DMS114 treated with DMSO at 0.1 percent for 48 hours (cell line): ENCODE measurements at regions not wholly inside any gene's neighbourhood (a gene's known extent, or its start where the extent isn't known, plus 50 kb on each side); places are given as distances from the start of the nearest gene placed in this dataset.
"Not testable (repeated sequence)": the region's sequence is repeated elsewhere in the genome, so short reads cannot be mapped to it uniquely, and the experiment has no call there.

ENCODE experiments used
- DNase-seq: peaks from one replicate; lab custom pipeline; 2025; ENCODE audit not compliant: unreplicated experiment; lab: John Stamatoyannopoulos, UW

DNA sequence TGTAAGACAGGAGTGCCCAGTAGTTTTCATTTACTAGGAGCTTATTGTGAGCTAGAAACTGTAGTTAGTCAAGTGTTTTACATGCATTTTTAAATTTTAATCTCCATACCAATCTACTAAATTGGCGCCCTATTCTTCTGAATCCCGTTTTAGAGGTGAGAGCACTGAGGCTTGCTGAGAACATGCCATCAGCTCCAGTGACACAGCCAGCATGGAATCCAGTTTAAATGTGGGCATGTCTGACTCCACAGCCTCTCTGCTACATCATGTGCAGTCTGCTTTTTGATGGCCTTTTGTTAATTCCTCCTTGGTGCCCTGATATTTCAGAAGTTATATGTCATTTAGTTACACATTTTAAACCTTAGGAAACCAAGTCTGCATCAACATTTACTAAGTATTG, 325.4 kb downstream of the DLEU7 start:
- DNase-seq: no peak

DNA sequence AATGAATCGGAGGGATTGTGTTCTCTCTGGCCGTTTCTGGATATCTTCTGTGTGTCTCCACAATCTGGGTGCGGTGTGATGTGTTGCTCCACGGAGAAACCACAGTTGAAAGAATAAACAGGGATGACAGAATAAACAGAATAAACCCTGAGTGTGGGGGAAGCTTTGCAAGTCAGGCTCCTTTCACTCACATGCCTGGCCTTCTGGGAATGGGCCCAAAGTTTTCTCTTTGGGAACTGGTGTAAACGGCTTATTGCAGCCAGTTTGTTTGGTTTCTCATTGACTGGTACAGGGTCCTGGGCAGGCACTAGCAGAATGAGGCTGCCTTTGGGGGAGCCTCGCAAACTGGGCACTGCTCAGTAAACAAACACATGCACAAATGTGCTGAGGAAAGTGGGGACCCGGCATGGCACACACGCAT, 324.7 kb downstream of the DLEU7 start:
- DNase-seq: no peak

DNA sequence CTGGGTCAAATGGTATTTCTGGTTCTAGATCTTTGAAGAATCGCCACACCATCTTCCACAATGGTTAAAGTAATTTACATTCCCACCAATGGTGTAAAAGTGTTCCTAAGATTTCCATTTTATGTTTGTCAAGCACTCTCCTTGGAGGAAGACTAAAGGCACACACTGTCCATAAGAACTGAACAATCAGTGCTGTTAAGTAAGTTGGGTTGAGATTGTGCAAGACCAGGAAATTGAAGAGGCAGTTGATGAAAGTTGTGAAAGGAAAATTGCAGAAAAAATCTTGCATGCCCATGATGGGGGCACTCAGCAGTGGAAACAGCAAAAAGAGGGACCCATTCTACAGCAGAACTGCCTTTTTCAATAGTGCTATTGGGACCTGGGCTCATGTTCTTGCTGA, 323.6 kb downstream of the DLEU7 start:
- DNase-seq: no peak

DNA sequence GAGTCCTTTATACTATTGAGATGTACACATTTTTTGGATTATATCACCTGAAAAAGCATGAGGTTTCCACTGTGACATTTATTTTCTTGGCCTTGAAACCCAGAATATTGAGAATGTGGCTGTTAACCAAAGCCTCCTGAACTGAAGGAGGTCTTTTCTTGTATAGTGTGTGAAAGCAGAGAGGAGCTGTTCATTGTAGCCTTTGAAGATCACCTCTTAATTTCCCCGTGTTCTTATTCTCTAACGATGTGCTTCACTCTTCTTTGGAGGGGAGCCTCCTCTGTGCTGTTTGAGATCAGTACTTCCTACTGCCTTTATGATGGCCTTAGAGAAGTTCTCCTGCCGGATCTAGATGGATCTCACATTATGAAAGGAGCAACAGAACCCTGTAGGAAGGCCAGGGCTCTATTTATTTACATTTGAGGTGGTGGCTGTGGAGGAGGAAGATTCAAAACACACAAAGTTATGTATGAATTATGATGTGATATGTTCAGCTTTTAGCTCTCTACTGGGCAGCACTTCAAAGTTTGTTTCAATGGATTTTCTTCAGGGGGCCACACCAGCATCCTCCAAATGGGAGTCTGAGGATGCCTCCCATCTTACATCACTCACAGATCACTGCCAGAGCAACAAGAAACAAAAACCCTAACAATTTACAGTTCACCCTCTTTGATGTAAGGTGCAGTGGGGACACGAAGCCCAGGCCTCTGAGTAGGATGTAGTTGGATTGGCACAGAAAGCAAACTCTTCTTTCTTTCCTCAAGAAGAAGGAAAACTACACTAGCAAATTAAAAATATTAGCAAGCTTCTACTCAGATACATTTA, 322.3 kb downstream of the DLEU7 start:
- no peak for DNase-seq

DNA sequence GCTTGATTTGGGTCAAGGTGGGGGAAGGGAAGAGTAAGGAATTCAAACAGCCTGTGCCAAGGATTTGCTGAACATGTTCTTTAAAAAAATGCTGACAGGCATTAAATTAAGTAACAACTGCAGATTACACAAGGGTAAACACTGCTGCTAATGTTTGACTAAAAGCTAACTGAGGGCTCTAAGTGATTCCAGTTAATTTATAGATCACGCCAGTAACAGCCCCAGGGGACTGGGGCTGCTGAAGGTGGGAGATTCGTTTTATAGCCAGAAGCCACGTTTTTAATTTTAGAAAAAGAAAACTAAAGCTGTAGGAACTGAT, 321.7 kb downstream of the DLEU7 start:
- DNase-seq: no peak

DNA sequence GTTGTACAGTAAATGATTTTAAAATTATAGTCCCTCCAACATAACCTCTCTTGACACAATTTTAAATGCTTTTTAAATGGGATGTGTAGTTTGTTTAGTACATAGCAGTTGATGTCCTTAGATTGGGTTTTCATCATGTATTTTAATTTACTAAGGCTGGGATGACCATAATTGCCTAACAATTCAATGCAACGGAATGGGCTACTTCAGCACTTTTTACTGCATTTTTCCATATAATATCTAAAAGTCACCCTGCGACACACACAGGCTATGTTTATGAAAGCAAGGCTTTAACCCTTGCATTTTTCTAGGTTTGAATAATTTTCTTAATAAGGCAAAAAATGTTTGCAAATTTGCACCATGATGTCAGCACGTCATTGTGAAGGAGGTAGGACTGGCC, 321.0 kb downstream of the DLEU7 start:
- DNase-seq: no peak

DNA sequence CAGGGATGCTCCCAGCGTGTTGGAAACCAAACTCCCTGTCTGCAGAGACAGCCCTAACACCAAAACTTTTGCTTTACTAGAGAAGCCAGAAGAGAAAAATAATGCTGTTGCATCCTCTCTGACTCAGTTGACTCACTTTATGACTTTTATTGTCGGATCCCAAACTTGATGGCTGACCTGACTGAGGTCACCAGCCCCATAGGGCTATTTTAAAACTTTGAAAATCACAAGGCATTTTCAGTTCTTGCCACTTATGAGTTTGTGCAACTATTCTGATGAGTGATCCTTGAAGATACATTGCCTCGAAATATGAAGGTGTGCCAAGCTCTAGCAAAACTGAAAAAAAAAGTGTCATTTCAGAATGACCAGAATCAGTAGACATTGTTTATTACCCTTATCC, 320.2 kb downstream of the DLEU7 start:
- DNase-seq: no peak

DNA sequence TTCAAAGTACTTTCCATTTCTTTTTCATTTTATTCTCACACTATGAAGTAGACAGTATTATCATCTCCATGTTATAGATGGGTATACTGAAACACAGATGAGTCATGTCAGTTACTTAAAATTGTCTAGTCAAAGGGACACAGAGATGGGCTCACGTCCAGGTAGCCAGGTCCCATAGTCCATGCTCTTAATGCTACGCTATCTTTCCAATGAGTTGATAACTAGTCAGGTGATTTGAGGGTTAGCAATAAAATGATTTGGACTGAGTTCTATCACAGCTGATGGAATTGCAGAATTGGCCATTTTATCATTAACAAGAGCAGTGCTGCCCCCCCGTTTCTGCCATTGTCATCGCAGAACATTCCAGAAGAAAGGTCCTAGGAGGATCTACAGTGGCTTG, 318.9 kb downstream of the DLEU7 start:
- DNase-seq: no peak

DNA sequence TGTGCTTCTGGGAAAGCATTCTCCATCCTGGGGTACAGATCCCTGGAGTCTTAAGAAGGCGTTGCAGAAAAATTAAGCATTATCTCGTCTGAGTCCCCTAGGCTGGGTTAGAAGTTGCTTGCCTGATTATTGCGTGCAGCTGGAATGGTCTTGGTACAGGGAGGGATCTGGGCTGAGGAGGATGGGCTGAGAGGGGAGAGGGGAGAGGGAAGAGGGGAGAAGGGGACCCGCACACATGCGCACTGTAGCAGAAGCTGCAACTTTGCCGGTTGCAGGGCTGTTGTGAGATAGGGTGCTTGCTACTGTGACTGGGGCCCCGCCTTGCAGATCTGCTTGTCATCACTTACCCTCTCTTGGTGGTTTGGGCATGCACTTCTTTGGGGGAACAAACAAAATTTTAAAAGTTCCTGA, 316.8 kb downstream of the DLEU7 start:
- no peak for DNase-seq

DNA sequence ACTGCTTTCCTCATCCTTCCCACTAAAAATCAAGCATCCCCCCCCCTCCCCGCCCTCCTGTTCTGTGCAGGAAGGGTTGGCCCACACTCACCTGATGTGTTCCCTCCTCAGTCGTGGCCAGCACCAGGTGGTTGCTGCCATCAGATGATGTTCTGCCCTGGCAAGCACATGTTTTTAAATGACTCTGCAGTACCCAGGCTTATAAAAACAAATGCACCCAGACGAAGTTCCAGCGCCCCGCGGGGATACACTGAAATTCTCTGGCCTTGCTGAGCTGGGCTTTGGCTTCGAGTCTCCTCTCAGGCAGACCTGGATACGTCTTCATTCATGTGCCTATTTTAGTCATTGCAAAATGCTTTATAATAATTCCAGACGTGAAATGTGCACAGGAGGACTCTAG, 316.3 kb downstream of the DLEU7 start:
- no peak for DNase-seq

DNA sequence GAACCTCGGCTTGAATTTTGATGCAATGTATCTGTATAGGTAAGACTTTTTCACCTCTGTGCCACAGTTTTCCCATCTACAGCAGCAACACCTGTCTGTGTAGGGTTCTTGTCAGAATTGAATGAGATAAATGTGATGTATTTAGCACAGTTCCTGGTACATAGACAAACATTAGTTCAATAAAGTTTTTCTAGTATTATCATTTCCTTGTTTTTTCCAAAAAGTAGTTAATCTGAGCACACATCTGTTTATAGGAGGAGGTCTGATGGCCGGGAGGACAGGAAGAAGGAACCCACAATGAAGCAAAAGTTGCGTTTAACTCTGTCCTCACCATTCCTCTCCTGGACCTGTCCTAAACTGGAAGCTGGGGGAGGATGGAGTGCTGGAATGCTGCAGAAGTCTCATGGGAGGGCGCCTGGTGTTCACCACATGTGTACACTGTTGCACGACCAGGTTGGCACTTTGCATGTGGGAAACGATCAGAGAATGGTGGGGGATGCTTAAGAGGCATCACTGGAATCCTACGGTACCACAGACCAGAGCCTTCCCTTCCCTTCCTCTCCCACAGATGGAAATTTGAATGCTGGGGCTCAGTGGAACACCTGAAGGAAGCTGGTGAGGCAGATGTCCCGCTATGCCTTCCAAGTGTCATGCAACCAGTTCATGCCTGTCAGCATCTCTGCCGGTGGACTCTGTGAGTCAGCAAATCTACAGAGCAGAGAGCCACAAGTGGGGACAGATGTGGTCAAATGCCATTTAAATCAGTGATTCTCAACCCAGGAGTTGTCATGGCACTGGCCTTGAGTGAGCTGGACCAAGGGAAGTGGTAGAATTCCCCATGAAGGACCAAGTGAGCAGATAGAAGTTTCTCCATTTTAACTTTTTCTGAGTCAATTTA, 315.6 kb downstream of the DLEU7 start:
- no peak for DNase-seq

DNA sequence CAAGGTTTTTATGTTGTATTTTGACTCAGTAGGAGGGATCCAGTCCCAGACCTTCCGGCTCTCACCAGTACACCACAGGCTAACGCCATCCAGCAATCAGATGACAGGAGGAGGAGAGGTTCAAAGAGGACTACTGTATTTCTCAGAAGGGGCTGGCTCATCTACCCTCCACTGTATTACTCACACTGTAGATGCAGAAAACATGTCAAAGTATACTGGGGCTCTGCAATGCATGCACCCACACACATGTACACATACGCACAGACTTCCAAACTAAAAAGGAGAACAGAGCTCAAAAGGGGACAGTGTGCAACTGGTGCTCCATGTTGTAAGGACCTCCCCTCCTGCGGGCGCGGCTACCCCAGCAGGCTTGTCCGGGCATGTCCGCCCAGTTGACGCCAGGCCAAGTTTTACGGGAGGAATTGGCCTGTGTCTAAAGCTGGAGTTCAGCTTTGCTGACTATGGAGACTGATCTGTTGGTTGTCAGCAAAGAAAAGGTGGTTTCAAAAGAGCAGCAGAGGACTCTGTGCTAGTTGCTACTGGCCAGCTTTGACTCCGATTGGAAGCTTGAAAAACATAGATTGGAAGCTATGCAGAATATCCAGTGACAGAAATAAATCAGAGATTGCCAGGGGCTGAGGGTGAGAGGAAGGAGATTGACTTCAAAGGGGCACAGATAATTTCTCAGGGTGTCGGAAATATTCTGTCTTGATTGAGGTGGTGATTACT, 314.2 kb downstream of the DLEU7 start:
- DNase-seq: no peak

DNA sequence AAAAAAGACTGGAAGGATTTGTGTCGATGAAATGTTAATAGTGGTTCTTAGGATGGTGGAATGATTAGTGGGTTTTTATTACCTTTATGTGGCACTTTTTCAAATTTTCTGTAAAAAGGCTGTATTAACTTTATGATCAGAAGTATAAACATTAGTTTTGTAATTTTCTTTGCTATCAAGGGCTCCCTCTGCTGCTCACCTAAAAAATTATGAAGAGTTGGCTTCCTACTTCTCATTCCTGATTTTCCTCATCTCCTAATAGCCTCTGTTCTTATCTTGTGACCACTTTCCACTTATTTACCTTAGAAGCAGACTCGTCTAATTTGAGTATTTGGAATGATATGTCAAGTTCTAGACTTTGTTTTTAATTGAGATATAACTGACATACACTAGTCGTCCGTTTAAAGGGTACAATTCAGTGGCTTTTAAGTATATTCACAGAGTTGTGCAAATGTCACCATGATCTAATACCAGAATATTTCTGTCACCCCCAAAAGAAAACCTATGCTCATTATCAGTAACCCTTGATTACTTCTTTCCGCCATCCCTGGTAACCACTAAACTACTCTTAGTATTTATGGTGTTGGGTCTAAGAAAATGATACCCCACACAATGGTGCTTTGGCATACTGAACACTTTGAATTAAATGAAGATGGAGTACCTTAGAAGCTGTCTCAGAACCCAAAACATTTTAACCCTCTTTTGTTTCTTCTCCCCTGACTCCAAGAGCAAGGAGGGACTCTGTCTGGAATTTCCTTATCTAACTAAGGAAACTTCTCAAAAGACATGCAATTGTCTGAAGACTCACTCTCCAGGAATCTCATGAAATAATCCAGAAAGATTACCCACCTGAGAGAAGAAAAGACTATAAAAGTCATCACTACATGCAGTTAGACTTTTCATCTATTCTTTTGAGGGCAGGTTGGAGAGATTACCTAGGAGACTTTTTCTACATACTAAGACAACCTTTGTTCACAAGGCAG, 311.3 kb downstream of the DLEU7 start:
- DNase-seq: peak; percentile 4

DNA sequence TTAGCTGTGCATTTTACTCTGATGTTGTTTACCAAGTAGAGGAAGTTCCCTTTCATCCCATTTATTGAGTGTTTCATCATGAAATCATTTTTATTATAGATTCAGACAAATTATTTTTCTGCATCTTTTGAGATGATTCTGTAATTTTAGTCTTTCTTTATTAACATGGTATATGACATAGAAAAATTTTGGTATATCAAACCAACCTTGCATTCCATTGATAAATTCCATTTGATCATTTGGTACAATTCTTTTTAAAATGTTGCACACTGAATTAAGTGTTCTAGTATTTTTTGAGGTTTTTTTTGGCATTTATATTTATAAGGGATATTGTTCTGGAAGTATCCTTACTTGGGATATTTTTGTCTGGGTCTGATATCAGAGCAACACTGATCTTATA, 308.4 kb downstream of the DLEU7 start:
- DNase-seq: no peak

DNA sequence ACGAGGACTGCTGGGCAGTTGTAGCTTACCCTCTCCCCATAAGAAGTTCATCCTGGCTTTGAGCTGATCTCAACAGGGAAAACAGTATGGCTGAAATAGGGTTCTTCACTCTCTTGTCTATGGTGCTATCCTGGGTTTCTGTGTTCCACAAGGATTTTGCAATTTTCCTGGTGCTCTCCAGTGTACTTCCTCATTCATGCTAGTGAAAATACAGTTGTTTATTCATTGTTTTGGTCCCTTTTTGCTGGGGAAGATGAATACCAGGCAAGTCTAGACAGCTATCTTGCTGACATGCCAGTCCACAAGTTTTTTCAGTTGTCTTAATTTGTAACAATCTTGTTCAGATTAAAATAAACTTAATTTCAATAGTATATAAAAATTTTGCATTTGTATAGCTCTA, 306.5 kb downstream of the DLEU7 start:
- DNase-seq: no peak

DNA sequence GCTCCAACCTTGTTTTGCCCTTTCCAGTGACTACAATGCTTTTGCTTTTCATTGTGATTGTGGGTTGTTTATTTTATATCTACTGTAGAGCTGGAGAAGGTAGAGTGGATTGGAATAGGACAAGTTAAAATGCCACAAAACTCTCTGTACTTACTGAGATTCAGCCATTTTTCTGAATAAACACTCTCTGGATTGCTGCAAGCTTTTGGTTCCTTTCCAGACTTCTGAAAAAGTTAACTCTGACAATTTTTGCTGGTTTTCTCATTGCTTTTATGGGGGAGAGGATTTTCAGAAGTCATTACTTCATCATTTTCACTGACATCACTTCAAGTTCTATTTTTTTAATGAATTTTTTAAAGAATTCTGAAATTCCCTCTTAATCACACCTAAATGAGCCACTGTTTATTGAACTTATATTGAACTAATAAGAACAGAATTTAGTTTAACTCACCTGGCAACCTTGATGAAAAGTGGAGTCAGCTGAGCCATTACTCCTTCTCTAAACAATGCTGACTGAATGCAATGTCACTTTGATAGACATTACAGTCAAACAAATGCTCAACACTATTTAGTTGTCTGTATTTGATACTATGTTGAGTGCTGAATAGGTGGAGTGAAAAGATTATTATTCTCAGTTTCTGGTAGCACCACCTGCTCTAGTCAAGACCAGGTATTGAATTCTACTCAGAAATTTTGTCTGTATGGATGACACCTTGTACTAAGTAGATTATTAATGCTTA, 303.5 kb downstream of the DLEU7 start:
- no peak for DNase-seq

DNA sequence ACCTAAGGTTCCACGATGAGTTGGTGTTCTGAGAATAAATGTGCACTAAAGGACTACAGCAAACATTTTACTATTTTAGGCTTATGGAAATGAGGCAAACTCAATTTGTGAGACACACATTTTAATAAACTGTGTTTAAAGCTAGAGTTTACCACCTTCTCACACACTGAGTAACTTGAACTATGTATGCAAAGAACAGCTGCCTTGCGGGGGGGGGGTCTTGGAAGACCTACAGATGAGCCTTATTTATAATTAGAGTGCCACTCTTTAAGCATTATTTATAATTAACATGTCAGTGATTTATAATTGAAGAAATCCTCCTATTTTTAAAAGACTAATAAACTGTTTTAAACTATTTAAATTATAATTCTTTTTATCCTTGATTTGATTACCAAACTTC, 300.4 kb downstream of the DLEU7 start:
- no peak for DNase-seq

DNA sequence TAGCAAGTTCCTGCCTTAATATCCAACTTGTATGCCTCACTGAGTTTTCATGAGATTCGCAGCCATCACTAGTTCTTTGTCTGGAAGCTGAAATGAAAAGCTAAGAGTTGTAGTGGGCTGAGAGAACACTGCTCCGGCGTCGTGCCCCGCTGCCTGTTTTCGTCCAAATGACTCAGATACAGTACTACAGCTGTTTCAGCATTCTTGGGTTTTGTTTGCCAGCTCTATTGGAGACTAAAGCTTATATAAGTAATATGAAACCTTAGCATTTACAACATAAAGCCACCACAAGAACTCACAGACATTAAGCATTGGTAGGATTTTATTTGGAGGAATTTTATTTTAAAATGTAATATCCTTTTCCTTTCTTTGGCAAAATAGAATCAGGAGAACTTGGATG, 299.7 kb downstream of the DLEU7 start:
- no peak for DNase-seq

DNA sequence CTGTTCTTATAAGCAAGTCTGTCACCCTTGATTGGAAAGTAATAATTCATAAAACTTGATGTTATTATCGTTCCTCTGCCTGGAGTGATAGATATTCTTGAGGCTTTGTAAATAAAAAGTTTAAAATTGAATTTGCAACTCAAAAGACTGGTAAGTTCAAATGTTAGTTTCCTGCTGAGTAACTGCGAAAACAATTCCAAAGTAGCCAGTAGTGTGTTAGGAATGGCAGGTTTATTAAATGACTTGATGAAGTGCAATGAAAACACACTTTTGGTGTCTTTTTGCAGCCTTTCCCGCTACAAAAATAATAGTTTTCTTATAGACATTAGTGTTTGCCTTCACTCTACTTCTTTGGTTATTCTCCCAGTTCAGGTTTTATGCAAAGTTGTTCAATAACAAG, 299.3 kb downstream of the DLEU7 start:
- DNase-seq: no peak

DNA sequence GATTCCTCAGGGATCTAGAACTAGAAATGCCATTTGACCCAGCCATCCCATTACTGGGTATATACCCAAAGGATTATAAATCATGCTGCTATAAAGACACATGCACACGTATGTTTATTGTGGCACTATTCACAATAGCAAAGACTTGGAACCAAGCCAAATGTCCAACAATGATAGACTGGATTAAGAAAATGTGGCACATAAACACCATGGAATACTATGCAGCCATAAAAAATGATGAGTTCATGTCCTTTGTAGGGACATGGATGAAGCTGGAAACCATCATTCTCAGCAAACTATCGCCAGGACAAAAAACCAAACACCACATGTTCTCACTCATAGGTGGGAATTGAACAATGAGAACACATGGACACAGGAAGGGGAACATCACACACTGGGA, 296.3 kb downstream of the DLEU7 start:
- DNase-seq: not testable (repeated sequence)
